ENCODE measurements at regions not wholly inside any gene's neighbourhood (a gene's known extent, or its start where the extent isn't known, plus 50 kb on each side); places are given as distances from the start of the nearest gene placed in this dataset.
"Not testable (repeated sequence)": the region's sequence is repeated elsewhere in the genome, so short reads cannot be mapped to it uniquely, and the experiment has no call there.

- DNase-seq: no peak
Observed at GRCh38 chr15:57883701-57884100, 177.2 kb downstream of the POLR2M start.

DNA sequence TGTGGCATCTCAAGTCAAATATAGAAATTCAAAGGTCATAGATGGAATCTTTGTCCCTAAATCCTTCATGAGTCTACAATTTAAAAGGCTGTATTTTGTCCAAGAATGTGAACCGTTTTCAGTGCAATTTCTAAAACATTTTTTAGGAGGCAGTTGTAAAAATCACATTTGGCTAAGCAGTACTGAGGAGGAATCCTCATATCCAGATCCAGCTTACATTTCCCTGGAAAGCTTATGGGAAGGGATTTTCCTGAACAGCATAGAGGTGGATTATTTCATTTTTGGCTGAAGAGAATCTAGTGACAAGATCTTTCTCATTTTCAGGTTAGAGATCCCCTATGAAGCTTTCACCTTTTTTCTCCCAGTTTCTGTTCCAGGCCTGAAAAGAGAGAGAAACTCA, 178.4 kb downstream of the POLR2M start:
- no peak for DNase-seq

- DNase-seq: no peak
Observed at GRCh38 chr15:57885435-57885834, 178.9 kb downstream of the POLR2M start.

GRCh38 chr15:57887825-57888224, 177.7 kb downstream of the ALDH1A2 start:
- no peak for DNase-seq

- no peak for DNase-seq
Observed at GRCh38 chr15:57890351-57890750, 175.2 kb downstream of the ALDH1A2 start.

DNA sequence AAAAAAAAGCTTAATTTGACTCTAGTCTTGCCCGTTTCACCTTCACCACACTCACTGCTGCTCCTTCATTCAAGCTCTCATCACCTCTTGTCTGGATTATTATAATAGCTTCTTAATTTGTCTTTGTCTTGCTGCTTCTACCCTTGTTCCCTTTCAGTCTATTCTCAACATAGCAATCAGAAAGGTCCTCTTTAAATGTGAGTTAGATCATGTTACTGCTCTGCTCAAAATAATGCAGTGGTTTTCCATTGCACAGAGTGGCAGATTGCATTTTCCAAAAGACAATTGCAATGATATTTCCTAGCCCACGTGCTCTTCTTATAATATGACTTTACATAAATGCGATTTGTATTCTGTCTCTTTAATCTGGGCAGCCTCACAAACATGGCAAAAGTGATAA, 174.6 kb downstream of the ALDH1A2 start:
- no peak for DNase-seq

DNA sequence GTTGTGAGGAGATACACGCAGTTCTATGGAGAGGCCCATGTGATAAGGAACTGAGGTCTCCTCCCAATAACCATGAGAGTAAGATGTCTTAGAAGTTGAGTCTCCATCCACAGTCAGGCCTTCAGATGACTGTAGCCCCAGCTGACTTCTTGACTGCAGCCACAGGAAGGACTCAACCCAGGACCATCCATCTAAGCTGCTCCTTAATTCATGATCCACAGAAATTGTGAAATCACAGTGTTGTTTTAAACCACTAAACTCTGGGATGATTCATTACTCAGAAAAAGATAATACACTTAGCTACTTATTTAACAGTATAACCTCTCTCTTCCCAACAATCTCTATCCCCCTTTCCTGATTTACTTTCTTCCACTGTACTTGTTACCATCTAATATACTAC, 173.3 kb downstream of the ALDH1A2 start:
- no peak for DNase-seq

GRCh38 chr15:57893040-57893439, 172.5 kb downstream of the ALDH1A2 start:
- DNase-seq: no peak

GRCh38 chr15:57895291-57895690, 170.2 kb downstream of the ALDH1A2 start:
- no peak for DNase-seq

DNA sequence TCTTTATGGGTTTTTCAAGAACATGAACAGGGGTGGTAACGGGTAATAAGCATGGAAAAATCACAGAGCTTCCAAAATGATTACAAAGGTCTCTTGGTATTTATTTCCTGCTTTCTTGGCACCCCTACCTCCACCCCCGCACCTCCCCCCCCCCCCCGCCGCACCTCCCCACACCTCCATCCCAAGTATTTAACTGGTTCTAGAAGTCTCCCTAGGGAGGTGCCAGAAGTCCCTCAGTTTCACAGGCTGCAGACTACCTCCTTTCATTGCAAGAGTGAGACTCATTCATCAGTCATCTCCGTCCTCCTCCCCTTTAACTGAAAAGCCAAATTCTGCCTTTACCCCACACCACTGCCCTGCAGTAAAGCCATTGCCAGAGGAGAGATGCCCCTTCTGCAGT, 169.4 kb downstream of the ALDH1A2 start:
- no peak for DNase-seq

DNA sequence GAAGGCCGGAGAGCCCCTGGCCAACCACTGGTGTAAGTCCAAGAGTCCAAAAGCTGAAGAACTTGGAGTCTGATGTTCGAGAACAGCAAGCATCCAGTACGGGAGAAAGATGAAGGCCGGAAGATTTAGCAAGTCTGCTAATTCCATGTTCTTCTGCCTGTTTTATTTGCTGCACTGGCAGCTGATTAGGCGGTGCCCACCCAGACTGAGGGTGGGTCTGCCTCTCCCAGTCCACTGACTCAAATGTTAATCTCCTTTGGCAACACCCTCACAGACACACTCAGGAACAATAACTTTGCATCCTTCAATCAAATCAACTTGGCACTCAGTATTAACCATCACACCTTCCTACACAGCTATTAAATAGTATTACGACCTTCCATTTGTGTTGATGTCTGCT, 168.6 kb downstream of the ALDH1A2 start:
- DNase-seq: not testable (repeated sequence)

GRCh38 chr15:57897870-57898269, 167.6 kb downstream of the ALDH1A2 start:
- no peak for DNase-seq

GRCh38 chr15:57902155-57902554, 163.4 kb downstream of the ALDH1A2 start:
- no peak for DNase-seq
